H1 (cell line): ENCODE measurements at regions not wholly inside any gene's neighbourhood (a gene's known extent, or its start where the extent isn't known, plus 50 kb on each side); places are given as distances from the start of the nearest gene placed in this dataset.

Experiments used
- CBX8 ChIP-seq: fragments of 300-800, 300-1000 bp; sonication (generic); IDR thresholded peaks from 2 replicates; pipeline ENCODE4 v1.7.1; 2016; ENCODE audit warnings: low read depth, low read length, borderline replicate concordance
- E2F6 ChIP-seq: IDR thresholded peaks from 2 replicates; pipeline ENCODE4 v1.6.1; 2012; ENCODE audit warnings: inconsistent platforms
- FOSL1 ChIP-seq: IDR thresholded peaks from 2 replicates; pipeline ENCODE4 v1.6.1; 2011; ENCODE audit warnings: mild to moderate bottlenecking, low read depth, low read length, moderate library complexity; ENCODE audit not compliant: insufficient read depth
- MAX ChIP-seq: IDR thresholded peaks from 2 replicates; pipeline ENCODE4 v1.6.1; 2012; ENCODE audit warnings: inconsistent platforms
- NANOG ChIP-seq: IDR thresholded peaks from 2 replicates; pipeline ENCODE4 v1.6.1; 2011; ENCODE audit warnings: low read length, low read depth, mild to moderate bottlenecking, inconsistent platforms; ENCODE audit not compliant: insufficient read depth, poor library complexity, severe bottlenecking
- POLR2A ChIP-seq, 2 experiments: IDR thresholded peaks; 1 replicate in 1 of 2; 2 replicates in 1 of 2; pipeline ENCODE4 v1.6.1; 2011; ENCODE audit warnings: low read depth in 2 of 2, low read length in 2 of 2, mild to moderate bottlenecking in 2 of 2; ENCODE audit errors: control extremely low read depth in 1 of 2
- SP2 ChIP-seq: IDR thresholded peaks from 2 replicates; pipeline ENCODE4 v1.6.1; 2012; ENCODE audit warnings: mild to moderate bottlenecking, low read length, inconsistent platforms

DNA sequence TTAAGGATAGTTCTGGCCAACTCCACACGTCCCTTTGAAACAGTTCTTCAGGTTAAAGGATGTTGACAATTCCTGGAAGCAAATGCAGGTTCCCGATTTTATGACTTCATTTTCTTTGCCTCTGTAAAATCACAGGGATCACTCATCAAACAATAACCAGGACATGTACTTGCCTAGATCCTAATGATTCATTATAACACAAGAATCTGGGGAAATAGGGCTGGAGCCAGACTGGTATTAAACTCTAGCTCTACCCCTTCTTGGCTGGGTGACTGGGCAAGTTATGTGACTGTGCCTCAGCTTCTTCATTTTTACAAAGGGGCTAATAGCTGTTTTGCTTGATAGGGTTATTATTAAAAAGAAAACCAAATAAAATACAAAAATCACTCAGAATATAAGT lies 56.0 kb upstream of the KCND2 start (continued):
- TF ChIP-seq MAX: no peak
- no peak for TF ChIP-seq E2F6
- TF ChIP-seq CBX8: no peak
- TF ChIP-seq FOSL1: no peak
- TF ChIP-seq NANOG: no peak
- TF ChIP-seq SP2: no peak
- TF ChIP-seq POLR2A (IDR thresholded peaks at IDR 0.05; ENCODE audit: control extremely low read depth in 1 of 2, low read depth in 2 of 2, low read length in 2 of 2): no peak
- TF ChIP-seq, all 59 proteins: peak for 0
